SK-N-SH (cell line): ENCODE measurements at regions not wholly inside any gene's neighbourhood (a gene's known extent, or its start where the extent isn't known, plus 50 kb on each side); places are given as distances from the start of the nearest gene placed in this dataset.

Source experiments
- CTCF ChIP-seq: fragments of 200-600 bp; sonication (generic); IDR thresholded peaks from 2 replicates; pipeline ENCODE4 v1.6.1; 2017; ENCODE audit warnings: antibody characterized with exemption, mild to moderate bottlenecking, moderate library complexity
- EP300 ChIP-seq, 2 experiments: IDR thresholded peaks; 2 replicates each; pipeline versions ENCODE4 v1.4.0 to v1.6.1; 2012; ENCODE audit warnings: borderline replicate concordance in 1 of 2, low read depth in 1 of 2, low read length in 1 of 2
- EZH2phosphoT487 ChIP-seq: fragments of 200-600 bp; sonication (generic); IDR thresholded peaks from 2 replicates; pipeline ENCODE4 v1.6.1; 2017; ENCODE audit warnings: low read depth, mixed run types, mild to moderate bottlenecking, antibody characterized with exemption, moderate library complexity, borderline replicate concordance
- FOSL2 ChIP-seq: IDR thresholded peaks from 2 replicates; pipeline ENCODE4 v1.4.0; 2012; ENCODE audit warnings: low read depth, mild to moderate bottlenecking, moderate library complexity, borderline replicate concordance
- GABPA ChIP-seq: IDR thresholded peaks from 2 replicates; pipeline ENCODE4 v1.4.0; 2012; ENCODE audit warnings: low read depth, mild to moderate bottlenecking
- MAX ChIP-seq: IDR thresholded peaks from 2 replicates; pipeline ENCODE4 v1.4.0; 2012; ENCODE audit warnings: low read depth
- POLR2AphosphoS5 ChIP-seq: IDR thresholded peaks from 2 replicates; pipeline ENCODE4 v1.6.1; 2012; ENCODE audit warnings: low read depth, low read length
- RAD21 ChIP-seq: IDR thresholded peaks from 2 replicates; pipeline ENCODE4 v1.6.1; 2012; ENCODE audit warnings: mild to moderate bottlenecking, low read length
- REST ChIP-seq: IDR thresholded peaks from 2 replicates; pipeline ENCODE4 v1.6.1; 2012; ENCODE audit warnings: mild to moderate bottlenecking, low read depth, low read length, moderate library complexity
- RXRA ChIP-seq: IDR thresholded peaks from 2 replicates; pipeline ENCODE4 v1.4.0; 2012; ENCODE audit warnings: low read depth, mild to moderate bottlenecking, borderline replicate concordance
- TAF1 ChIP-seq: IDR thresholded peaks from 2 replicates; pipeline ENCODE4 v1.6.1; 2012; ENCODE audit warnings: low read depth, mild to moderate bottlenecking, low read length, moderate library complexity, borderline replicate concordance
- USF1 ChIP-seq: IDR thresholded peaks from 2 replicates; pipeline ENCODE4 v1.4.0; 2012; ENCODE audit warnings: low read depth, borderline replicate concordance

- TF ChIP-seq POLR2AphosphoS5 (no peak), CTCF (no peak), RXRA (no peak), EP300 (IDR thresholded peaks at IDR 0.05; ENCODE audit: borderline replicate concordance in 1 of 2, low read depth in 1 of 2, low read length in 1 of 2) (no peak), USF1 (no peak), RAD21 (no peak), REST (no peak), EZH2phosphoT487 (no peak), FOSL2 (no peak), MAX (no peak), GABPA (no peak), TAF1 (no peak)
Measured at GRCh38 chr6:165843121-165843520, 180.1 kb upstream of the PDE10A start.
